ENCODE measurements at regions not wholly inside any gene's neighbourhood (a gene's known extent, or its start where the extent isn't known, plus 50 kb on each side); places are given as distances from the start of the nearest gene placed in this dataset.

DNA sequence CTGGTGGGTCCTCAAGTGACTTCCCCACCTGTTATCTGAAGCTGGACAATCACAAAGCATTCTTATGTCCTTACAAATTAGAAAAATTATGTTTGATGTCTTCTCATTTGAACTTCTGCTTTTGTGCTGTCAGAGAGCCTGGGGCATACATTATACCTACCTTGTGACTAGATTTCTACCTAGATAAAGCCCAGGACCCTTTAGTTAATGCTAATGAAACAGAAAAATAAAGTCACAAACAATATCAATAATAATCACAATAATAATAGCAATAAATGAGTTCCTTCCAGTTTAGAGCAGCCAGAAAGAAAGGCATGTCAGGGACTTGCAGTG, 456.4 kb downstream of the SETBP1 start:
- ATAC-seq: no peak
- TF ChIP-seq, protein P1, sequence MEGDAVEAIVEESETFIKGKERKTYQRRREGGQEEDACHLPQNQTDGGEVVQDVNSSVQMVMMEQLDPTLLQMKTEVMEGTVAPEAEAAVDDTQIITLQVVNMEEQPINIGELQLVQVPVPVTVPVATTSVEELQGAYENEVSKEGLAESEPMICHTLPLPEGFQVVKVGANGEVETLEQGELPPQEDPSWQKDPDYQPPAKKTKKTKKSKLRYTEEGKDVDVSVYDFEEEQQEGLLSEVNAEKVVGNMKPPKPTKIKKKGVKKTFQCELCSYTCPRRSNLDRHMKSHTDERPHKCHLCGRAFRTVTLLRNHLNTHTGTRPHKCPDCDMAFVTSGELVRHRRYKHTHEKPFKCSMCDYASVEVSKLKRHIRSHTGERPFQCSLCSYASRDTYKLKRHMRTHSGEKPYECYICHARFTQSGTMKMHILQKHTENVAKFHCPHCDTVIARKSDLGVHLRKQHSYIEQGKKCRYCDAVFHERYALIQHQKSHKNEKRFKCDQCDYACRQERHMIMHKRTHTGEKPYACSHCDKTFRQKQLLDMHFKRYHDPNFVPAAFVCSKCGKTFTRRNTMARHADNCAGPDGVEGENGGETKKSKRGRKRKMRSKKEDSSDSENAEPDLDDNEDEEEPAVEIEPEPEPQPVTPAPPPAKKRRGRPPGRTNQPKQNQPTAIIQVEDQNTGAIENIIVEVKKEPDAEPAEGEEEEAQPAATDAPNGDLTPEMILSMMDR (IDR thresholded peaks at IDR 0.05): no peak
- intact Hi-C loops (cut with DNase I): no loop called here
- no peak overlapping the region for H3K4me3 ChIP-seq
- H3K36me3 ChIP-seq: no peaks in the 10 kb centered on the region
- H3K4me1 ChIP-seq: no peaks in the 10 kb centered on the region
- H3K27ac ChIP-seq: no peak overlapping the region
- no peak for DNase-seq
- H3K9me3 ChIP-seq: no peaks in the 10 kb centered on the region
- no peaks in the 10 kb centered on the region for H3K27me3 ChIP-seq

DNA sequence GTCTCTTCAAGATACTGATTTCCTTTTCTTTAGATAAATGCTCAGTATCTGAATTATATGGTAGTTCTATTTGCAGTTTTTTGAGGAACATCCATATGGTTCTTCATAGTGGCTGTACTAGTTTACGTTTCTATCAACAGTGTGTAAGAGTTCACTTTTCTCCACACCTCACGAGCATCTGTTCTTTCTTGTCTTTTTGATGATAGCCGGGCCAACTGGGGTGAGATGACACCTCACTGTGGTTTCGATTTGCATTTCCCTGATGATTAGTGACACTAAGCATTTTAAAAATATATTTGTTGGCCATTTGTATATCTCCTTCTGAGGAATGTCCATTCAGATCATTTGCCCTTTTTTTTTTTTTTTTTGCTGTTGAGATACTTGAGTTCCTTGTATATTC, 458.8 kb downstream of the SETBP1 start:
- DNase-seq: no peak
- H3K27ac ChIP-seq: no peak overlapping the region
- no peaks in the 10 kb centered on the region for H3K4me1 ChIP-seq
- ATAC-seq: no peak
- no peaks in the 10 kb centered on the region for H3K36me3 ChIP-seq
- TF ChIP-seq, protein P1 (IDR thresholded peaks at IDR 0.05): no peak
- H3K4me3 ChIP-seq: no peak overlapping the region
- H3K9me3 ChIP-seq: no peaks in the 10 kb centered on the region
- H3K27me3 ChIP-seq: no peaks in the 10 kb centered on the region
- intact Hi-C loops (cut with DNase I): no loop called here

DNA sequence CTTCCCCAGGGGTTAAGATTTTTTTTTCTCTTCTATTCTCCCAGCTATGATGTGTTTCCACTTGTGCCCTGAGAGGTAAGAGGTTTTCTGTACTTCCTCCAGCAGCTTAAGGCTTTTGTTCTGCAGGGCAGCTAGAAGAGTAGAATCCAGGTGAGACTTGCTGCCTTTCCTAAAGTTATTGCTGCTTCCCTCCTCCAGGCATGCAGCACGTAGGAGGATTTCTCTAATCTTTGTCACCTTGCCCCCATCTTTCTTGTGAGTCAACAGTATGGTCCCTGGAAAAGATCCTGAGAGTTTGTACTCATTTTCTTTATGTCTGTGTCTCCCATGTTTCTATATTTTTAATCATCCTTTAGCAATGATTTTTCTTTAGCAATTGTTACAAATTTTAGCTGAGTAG, 462.2 kb downstream of the SETBP1 start:
- ATAC-seq: no peak
- no peaks in the 10 kb centered on the region for H3K4me1 ChIP-seq

DNA sequence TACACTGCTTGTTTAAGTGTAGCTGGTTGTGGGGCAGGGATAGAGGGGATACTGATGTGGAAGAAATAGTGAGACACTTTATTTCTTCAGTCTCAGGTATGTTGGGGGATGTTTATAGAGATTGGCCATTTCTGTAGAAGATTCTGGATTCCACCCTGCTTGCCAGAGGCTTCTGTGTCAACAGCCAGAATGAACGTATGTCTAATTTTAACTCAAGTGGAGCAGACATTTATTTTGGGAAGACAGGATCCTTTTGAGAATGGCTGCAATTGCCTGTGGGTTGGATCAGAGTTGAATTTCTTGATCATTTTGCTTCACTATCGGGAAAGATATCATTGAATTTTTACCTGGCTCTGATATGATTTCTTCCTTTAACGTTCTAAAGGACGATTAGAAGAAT, 465.6 kb upstream of the SLC14A2 start:
- TF ChIP-seq, protein P1 (IDR thresholded peaks at IDR 0.05): no peak
- Histone ChIP-seq H3K36me3 (no peaks in the 10 kb centered on the region), H3K27me3 (no peaks in the 10 kb centered on the region), H3K27ac (no peak overlapping the region), H3K9me3 (no peaks in the 10 kb centered on the region), H3K4me3 (no peak overlapping the region), H3K4me1 (no peaks in the 10 kb centered on the region)
- intact Hi-C loops (cut with DNase I): no loop called here
- DNase-seq (no peak), ATAC-seq (no peak)

More for the DNA sequence above, 462.2 kb downstream of the SETBP1 start:
- H3K27ac ChIP-seq: no peak overlapping the region
- no peak for DNase-seq
- intact Hi-C loops (cut with DNase I): no loop called here
- no peaks in the 10 kb centered on the region for H3K9me3 ChIP-seq
- H3K27me3 ChIP-seq: no peaks in the 10 kb centered on the region
- H3K36me3 ChIP-seq: no peaks in the 10 kb centered on the region
- H3K4me3 ChIP-seq: no peak overlapping the region
- TF ChIP-seq, protein P1 (IDR thresholded peaks at IDR 0.05): no peak

DNA sequence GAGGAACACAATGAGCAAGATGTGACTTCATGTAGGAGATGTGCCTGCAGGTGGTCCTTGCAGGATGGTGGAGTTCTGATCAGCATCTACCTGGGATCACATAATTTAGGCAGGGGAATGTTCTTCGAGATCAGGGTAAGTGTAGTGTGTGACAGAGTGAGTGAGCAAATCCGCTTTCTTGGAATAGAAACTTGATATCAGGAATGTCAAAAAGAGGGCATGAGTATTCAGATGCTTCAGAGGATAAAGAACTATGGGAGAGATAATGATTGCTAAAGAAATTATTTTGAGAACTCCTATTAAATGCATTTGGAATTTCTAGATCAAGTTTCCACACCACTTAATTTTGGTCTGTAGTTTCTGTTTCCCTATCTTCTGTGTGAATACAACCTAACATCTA, 463.6 kb upstream of the SLC14A2 start:
- ATAC-seq (no peak), DNase-seq (no peak)
- H3K4me3 ChIP-seq: no peak overlapping the region
- H3K36me3 ChIP-seq: no peaks in the 10 kb centered on the region
- H3K27ac ChIP-seq: no peak overlapping the region
- no peaks in the 10 kb centered on the region for H3K27me3 ChIP-seq
- TF ChIP-seq, protein P1 (IDR thresholded peaks at IDR 0.05): no peak
- H3K9me3 ChIP-seq: no peaks in the 10 kb centered on the region
- H3K4me1 ChIP-seq: no peaks in the 10 kb centered on the region
- intact Hi-C loops (cut with DNase I): no loop called here

DNA sequence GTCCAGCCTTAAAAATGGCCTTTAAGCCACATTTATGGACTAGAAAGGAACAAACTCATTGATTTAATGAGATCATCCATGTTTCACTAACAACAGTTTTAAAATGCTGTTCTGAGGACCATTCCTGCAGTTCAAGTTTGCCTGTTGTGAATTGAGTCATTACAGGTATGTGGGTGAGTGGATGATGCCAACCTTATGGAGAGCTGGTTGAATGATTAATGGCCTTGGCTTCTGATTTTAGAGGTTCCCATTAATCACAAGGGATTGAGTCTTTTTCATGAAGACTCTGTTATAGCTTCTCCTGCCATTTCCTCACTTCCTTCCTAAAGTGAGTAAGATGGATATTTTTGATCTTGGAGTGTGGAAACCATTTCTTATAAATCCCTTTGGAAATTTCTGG, 459.8 kb upstream of the SLC14A2 start:
- H3K4me3 ChIP-seq: no peak overlapping the region

More for the DNA sequence above, 459.8 kb upstream of the SLC14A2 start:
- Histone ChIP-seq H3K9me3 (no peaks in the 10 kb centered on the region), H3K36me3 (no peaks in the 10 kb centered on the region), H3K27ac (no peak overlapping the region), H3K27me3 (no peaks in the 10 kb centered on the region), H3K4me1 (no peaks in the 10 kb centered on the region)
- no peak for DNase-seq
- no peak for ATAC-seq
- intact Hi-C loops (cut with DNase I): no loop called here
- TF ChIP-seq, protein P1 (IDR thresholded peaks at IDR 0.05): no peak

Measured in upper lobe of right lung (tissue), 1 donor.